ENCODE measurements at regions not wholly inside any gene's neighbourhood (a gene's known extent, or its start where the extent isn't known, plus 50 kb on each side); places are given as distances from the start of the nearest gene placed in this dataset.
A peak's percentile ranks its signal among the peaks of the same experiment; 100 is the strongest.
"Not testable (repeated sequence)": the region's sequence is repeated elsewhere in the genome, so short reads cannot be mapped to it uniquely, and the experiment has no call there.

DNA sequence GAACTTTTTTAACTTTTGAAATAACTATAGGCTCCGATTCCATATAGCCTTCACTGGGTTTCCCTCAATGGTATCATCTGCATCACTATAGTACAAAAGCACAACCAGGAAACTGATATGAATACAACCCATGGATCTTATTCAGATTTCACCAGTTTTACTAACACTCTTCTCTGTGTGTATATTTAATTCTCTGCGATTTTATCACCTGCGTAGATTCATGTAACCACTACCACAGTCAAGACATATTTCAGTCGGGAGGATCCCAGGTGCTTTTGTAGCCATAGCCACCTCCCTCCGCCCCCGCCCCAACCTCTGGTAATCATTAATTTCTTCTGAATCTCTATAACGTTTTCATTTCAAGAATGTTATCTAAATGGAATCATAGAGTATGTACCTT, 82.8 kb upstream of the C7orf33 start:
- no peak for FAIRE-seq
- no peak for DNase-seq (ENCODE audit: low spot score)

GRCh38 chr7:148514236-148514635, 76.3 kb upstream of the C7orf33 start:
- no peak for FAIRE-seq
- no peak for DNase-seq (ENCODE audit: low spot score)

GRCh38 chr7:148515237-148515636, 75.3 kb upstream of the C7orf33 start:
- DNase-seq (ENCODE audit: low spot score) (no peak), FAIRE-seq (no peak)

- FAIRE-seq: no peak
- DNase-seq (ENCODE audit: low spot score): no peak
These were observed 74.6 kb upstream of the C7orf33 start for GRCh38 chr7:148515728-148516695.

DNA sequence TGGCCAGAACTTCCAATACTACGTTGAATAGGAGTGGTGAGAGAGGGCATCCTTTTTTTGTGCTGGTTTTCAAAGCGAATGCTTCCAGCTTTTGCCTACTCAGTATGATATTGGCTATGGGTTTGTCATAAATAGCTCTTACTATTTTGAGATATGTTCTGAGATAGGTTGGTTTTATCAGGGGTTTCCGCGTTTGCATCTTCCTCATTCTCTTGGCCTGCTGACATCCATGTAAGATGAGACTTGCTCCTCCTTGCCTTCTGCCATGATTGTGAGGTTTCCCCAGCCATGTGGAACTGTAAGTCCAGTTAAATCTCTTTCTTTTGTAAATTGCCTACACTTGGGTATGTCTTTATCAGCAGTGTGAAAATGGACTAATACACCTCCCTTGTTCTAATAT, 71.2 kb upstream of the C7orf33 start:
- not testable (repeated sequence) for DNase-seq (ENCODE audit: low spot score); FAIRE-seq

DNA sequence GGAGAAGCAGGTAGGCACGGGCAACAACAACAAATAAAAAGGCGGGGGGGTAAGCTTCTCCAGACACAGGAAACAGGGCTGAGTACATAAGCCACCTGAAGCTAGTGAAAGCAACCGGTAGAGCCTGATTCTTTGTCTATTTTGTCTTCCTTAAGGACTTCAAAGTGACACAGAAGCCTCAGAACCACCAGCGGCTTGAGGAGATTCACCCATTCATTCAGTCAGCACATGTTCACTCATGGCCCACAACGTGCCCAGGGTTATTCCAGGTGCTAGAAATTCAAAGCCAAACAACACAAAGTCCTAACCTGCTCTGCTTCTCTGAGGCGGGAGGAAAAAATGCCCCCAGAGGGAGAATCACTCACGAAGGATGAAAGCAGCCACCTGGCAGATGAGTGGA, 69.3 kb upstream of the C7orf33 start:
- no peak for FAIRE-seq
- DNase-seq (ENCODE audit: low spot score): no peak

GRCh38 chr7:148523550-148523949, 67.0 kb upstream of the C7orf33 start:
- FAIRE-seq (no peak), DNase-seq (ENCODE audit: low spot score) (no peak)

- FAIRE-seq: no peak
These were observed 65.9 kb upstream of the C7orf33 start for GRCh38 chr7:148524479-148525224.

GRCh38 chr7:148527717-148528168, 62.8 kb upstream of the C7orf33 start:
- DNase-seq (ENCODE audit: low spot score) (peak; percentile 55), FAIRE-seq (peak; percentile 48)

More at GRCh38 chr7:148524479-148525224, 65.9 kb upstream of the C7orf33 start:
- DNase-seq (ENCODE audit: low spot score): no peak

DNA sequence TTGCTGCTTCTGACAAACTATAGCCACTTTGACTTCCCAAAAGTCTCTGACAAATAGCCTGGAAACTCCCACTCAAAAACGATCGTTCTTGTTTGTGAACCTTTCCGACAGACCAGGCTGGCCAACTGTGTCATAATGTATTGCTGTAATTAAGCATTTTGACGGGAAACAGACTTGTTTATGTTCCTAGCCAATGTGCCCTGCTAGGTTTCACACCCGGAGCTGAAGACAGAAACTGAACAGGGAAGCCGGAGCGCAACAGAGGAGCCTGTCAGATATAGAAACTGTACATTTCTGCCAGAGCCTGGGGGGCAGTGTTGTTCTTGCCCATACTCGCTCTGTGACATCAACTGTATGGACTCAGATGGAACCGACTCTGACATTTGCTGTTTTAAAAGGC, 55.3 kb upstream of the C7orf33 start:
- FAIRE-seq (no peak), DNase-seq (ENCODE audit: low spot score) (no peak)

- FAIRE-seq (peak; percentile 11), DNase-seq (ENCODE audit: low spot score) (peak; percentile 75)
These were observed 53.1 kb upstream of the C7orf33 start for GRCh38 chr7:148537435-148537834.

- DNase-seq (ENCODE audit: low spot score) (peak; percentile 73), FAIRE-seq (peak; percentile 84)
These were observed 50.4 kb upstream of the C7orf33 start for GRCh38 chr7:148540041-148540738.

Measured in RCC 7860 (cell line).